HCT116 (cell line): ENCODE measurements at regions not wholly inside any gene's neighbourhood (a gene's known extent, or its start where the extent isn't known, plus 50 kb on each side); places are given as distances from the start of the nearest gene placed in this dataset.

Experiments used
- ATAC-seq: fragments of 200-7000 bp; cut with Tn5 transposase; 2 replicates; pipeline ENCODE4 v1.9.1; 2020; ENCODE audit warnings: mild to moderate bottlenecking, moderate library complexity
- BruUV-seq: library from RNA; stranded (reverse); fragments of 400-500 nt; replicated peaks from 2 replicates; lab custom pipeline; 2021; lab: Mats Ljungman, UMichigan
- CTCF ChIA-PET: fragments of 300-600 bp; sonication (Branson Sonifier 250); formaldehyde crosslinking; loops from one replicate; lab custom pipeline; 2021; ENCODE audit warnings: antibody characterized with exemption; lab: Charles Lee
- POLR2A ChIA-PET: fragments of 300-600, 350-600 bp; sonication (Branson Sonifier 250); formaldehyde crosslinking; loops from one replicate; lab custom pipeline; 2021; ENCODE audit warnings: antibody characterized with exemption; lab: Charles Lee
- RAD21 ChIA-PET, 2 experiments: fragments of 300-600 bp; sonication (Branson Sonifier 250); formaldehyde crosslinking; loops; one replicate each; lab custom pipeline; 2023; ENCODE audit warnings: low total read pairs in 2 of 2; ENCODE audit not compliant: uncharacterized antibody in 2 of 2, unreplicated experiment in 2 of 2, low non-redundant PET in 1 of 2; lab: Charles Lee
- DNase-seq: peaks from one replicate; pipeline ENCODE4 v3.0.0-alpha.2; 2010; ENCODE audit warnings: low read depth, low spot score
- H2AFZ ChIP-seq: fragments of 200-600 bp; shearing (Covaris generic), sonication (generic); 2 replicates; pipeline ENCODE4 v1.6.1; 2017; ENCODE audit warnings: low read depth, mixed run types, mixed read lengths, antibody characterized with exemption, low read length; ENCODE audit not compliant: poor library complexity, severe bottlenecking
- H3K27ac ChIP-seq: 2 replicates; pipeline ENCODE4 v1.5.1; 2012; ENCODE audit warnings: low read depth, low read length
- H3K27me3 ChIP-seq: fragments of 200-600 bp; sonication (generic); 2 replicates; pipeline ENCODE4 v1.6.1; 2016; ENCODE audit warnings: mixed run types, low read length, mixed read lengths; ENCODE audit not compliant: insufficient read depth
- H3K36me3 ChIP-seq, 2 experiments: fragments of 200-500 bp in 1 of 2; fragments of 200-600 bp in 1 of 2; sonication (Bioruptor generic) in 1 of 2; sonication (generic) in 1 of 2; 2 replicates each; pipeline versions ENCODE4 v1.5.1 to v1.6.1; 2014 to 2016; ENCODE audit warnings: low read length in 2 of 2, inconsistent platforms in 1 of 2, mixed read lengths in 1 of 2, mixed run types in 1 of 2; ENCODE audit not compliant: insufficient read depth in 2 of 2, control insufficient read depth in 1 of 2
- H3K4me1 ChIP-seq, 2 experiments: fragments of 200-600 bp in 1 of 2; sonication (generic) in 1 of 2; 2 replicates each; pipeline versions ENCODE4 v1.5.1 to v1.6.1; 2012 to 2017; ENCODE audit warnings: low read length in 2 of 2, inconsistent platforms in 1 of 2, mild to moderate bottlenecking in 1 of 2, mixed read lengths in 1 of 2, mixed run types in 1 of 2, moderate library complexity in 1 of 2; ENCODE audit not compliant: insufficient read depth in 2 of 2, control insufficient read depth in 1 of 2
- H3K4me2 ChIP-seq: fragments of 200-600 bp; sonication (generic); 2 replicates; pipeline ENCODE4 v1.6.1; 2017; ENCODE audit warnings: mixed run types, low read length, mixed read lengths
- H3K4me3 ChIP-seq, 2 experiments: fragments of 200-600 bp in 1 of 2; sonication (generic) in 1 of 2; replicated peaks in 1 of 2; 2 replicates each; pipeline ENCODE4 v1.5.1; 2011 to 2016; ENCODE audit warnings: low read length in 2 of 2, control low read depth in 1 of 2, low read depth in 1 of 2, mild to moderate bottlenecking in 1 of 2, mixed read lengths in 1 of 2, mixed run types in 1 of 2
- H3K79me2 ChIP-seq: fragments of 200-600 bp; sonication (generic); 2 replicates; pipeline ENCODE4 v1.6.1; 2017; ENCODE audit warnings: mild to moderate bottlenecking, mixed run types, low read length, moderate library complexity, mixed read lengths; ENCODE audit not compliant: insufficient read depth
- H3K9ac ChIP-seq: fragments of 200-600 bp; sonication (generic); 2 replicates; pipeline ENCODE4 v1.6.1; 2016; ENCODE audit warnings: low read length, mixed read lengths
- H3K9me2 ChIP-seq: fragments of 200-600 bp; sonication (generic), shearing (Covaris generic); 2 replicates; pipeline ENCODE4 v1.6.1; 2017; ENCODE audit warnings: mixed run types, mild to moderate bottlenecking, moderate library complexity; ENCODE audit not compliant: insufficient read depth
- H3K9me3 ChIP-seq, 2 experiments: fragments of 200-500 bp in 1 of 2; fragments of 200-600 bp in 1 of 2; sonication (Bioruptor generic) in 1 of 2; sonication (generic) in 1 of 2; 2 replicates each; pipeline ENCODE4 v1.6.1; 2014 to 2017; ENCODE audit warnings: low read length in 2 of 2, mixed read lengths in 2 of 2, inconsistent platforms in 1 of 2, low read depth in 1 of 2, mild to moderate bottlenecking in 1 of 2, mixed run types in 1 of 2, moderate library complexity in 1 of 2; ENCODE audit not compliant: control insufficient read depth in 1 of 2, insufficient read depth in 1 of 2
- H4K20me1 ChIP-seq: fragments of 200-600 bp; sonication (generic), shearing (Covaris generic); 2 replicates; pipeline ENCODE4 v1.6.1; 2017; ENCODE audit warnings: mixed run types, mild to moderate bottlenecking, moderate library complexity; ENCODE audit not compliant: insufficient read depth
- CBX3 ChIP-seq: IDR thresholded peaks from 2 replicates; pipeline ENCODE4 v1.6.1; 2012; ENCODE audit warnings: low read depth
- CEBPB ChIP-seq: IDR thresholded peaks from 2 replicates; pipeline ENCODE4 v1.6.1; 2012; ENCODE audit warnings: low read depth
- EGR1 ChIP-seq: IDR thresholded peaks from 2 replicates; pipeline ENCODE4 v1.6.1; 2012; ENCODE audit warnings: low read depth
- ELF1 ChIP-seq: IDR thresholded peaks from 2 replicates; pipeline ENCODE4 v1.6.1; 2012; ENCODE audit warnings: low read depth, borderline replicate concordance
- EZH2 ChIP-seq: fragments of 200-600 bp; sonication (generic); IDR thresholded peaks from 2 replicates; pipeline ENCODE4 v1.6.1; 2017; ENCODE audit warnings: antibody characterized with exemption, mixed run types
- FOSL1 ChIP-seq: IDR thresholded peaks from 2 replicates; pipeline ENCODE4 v1.6.1; 2012; ENCODE audit warnings: low read depth
- JUND ChIP-seq: IDR thresholded peaks from 2 replicates; pipeline ENCODE4 v1.6.1; 2012
- MAX ChIP-seq: IDR thresholded peaks from 2 replicates; pipeline ENCODE4 v1.6.1; 2012
- POLR2A ChIP-seq: IDR thresholded peaks from 2 replicates; pipeline ENCODE4 v1.7.0; 2011; ENCODE audit warnings: borderline replicate concordance; ENCODE audit not compliant: insufficient read depth, insufficient read length; ENCODE audit errors: extremely low read depth
- RAD21 ChIP-seq: IDR thresholded peaks from 2 replicates; pipeline ENCODE4 v1.6.1; 2012; ENCODE audit warnings: low read depth, mild to moderate bottlenecking
- SIN3A ChIP-seq: IDR thresholded peaks from 2 replicates; pipeline ENCODE4 v1.6.1; 2012; ENCODE audit warnings: low read depth
- SRF ChIP-seq: IDR thresholded peaks from 2 replicates; pipeline ENCODE4 v1.6.1; 2012; ENCODE audit warnings: low read depth
- TCF7L2 ChIP-seq: IDR thresholded peaks from 2 replicates; pipeline ENCODE4 v1.7.0; 2011; ENCODE audit warnings: borderline replicate concordance, inconsistent platforms; ENCODE audit not compliant: insufficient read depth, insufficient read length; ENCODE audit errors: extremely low read depth
- YY1 ChIP-seq: IDR thresholded peaks from 2 replicates; pipeline ENCODE4 v1.6.1; 2011; ENCODE audit warnings: low read length, low read depth, moderate library complexity, mild to moderate bottlenecking; ENCODE audit not compliant: insufficient replicate concordance; ENCODE audit errors: extremely low read depth
- ZNF274 ChIP-seq: fragments of 200-500 bp; sonication (Bioruptor generic); IDR thresholded peaks from 2 replicates; pipeline ENCODE4 v1.6.1; 2014; ENCODE audit warnings: mild to moderate bottlenecking, low read depth, low read length, inconsistent platforms
- intact Hi-C: fragments of 100-400 bp; cut with micrococcal nuclease; formaldehyde crosslinking; loops from 2 replicates; pipeline ENCODE4 v1.10.0; 2022
- TF ChIP-seq, protein P1 (sequence below): IDR thresholded peaks from 2 replicates; pipeline ENCODE4 v1.6.1; 2012
- TF ChIP-seq, protein P2 (sequence below), 3 experiments: fragments of 200-600 bp in 1 of 3; sonication (generic) in 1 of 3; IDR thresholded peaks in 2 of 3; conservative IDR thresholded peaks in 1 of 3; 2 replicates each; pipeline ENCODE4 v1.5.1; 2012 to 2017; ENCODE audit warnings: low read depth in 2 of 3, low read length in 2 of 3, antibody characterized with exemption in 1 of 3, borderline replicate concordance in 1 of 3, control low read depth in 1 of 3, mild to moderate bottlenecking in 1 of 3, mixed read lengths in 1 of 3, mixed run types in 1 of 3, moderate library complexity in 1 of 3; ENCODE audit not compliant: insufficient read depth in 1 of 3

DNA sequence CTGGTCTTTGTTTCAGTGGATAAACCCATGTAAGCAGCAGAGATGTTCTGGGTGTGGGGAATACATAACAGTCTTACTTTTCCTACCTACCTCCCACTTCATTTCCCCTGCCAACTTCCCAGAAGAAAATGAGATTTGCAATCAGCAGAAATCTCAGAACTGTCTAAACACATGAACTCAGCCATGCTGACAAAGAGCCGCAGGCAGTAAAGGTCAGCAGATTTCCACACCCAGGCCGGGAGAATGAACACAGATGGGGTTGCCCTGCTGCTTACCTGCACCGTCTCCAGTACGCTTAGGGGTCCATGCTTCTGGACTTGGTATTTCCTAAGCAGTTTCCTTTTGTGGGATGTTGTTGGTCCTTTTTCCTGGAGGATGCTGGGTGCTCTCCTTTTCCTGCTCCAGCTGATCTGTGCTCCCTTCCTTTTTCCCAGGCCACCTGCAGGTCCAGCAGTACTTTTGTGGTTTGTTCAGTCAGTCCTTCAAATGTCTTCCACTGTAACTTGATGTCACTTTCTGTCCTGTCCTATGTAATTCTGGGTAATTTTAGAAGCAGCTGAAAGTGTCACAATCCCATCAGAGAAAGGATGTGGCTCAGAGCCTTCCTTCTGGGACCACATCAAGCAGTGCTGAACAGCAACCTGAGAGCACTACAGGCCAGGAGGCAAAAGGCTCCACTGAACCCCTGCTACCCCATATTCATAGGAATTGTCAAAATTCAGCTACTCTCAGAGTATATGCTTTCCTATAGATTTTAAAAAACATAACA, 129.0 kb downstream of the CEP57L1 start:
- no peaks in the 10 kb centered on the region for H3K9me2 ChIP-seq
- BruUV-seq: no TSS peak
- RAD21 ChIA-PET: no interaction called here
- H3K4me1 ChIP-seq: no peaks in the 10 kb centered on the region
- no peaks in the 10 kb centered on the region for H3K36me3 ChIP-seq
- no peak overlapping the region for H3K9ac ChIP-seq
- no peak overlapping the region for H3K27ac ChIP-seq
- H3K9me3 ChIP-seq: no peaks in the 10 kb centered on the region
- no peak overlapping the region for H3K4me3 ChIP-seq
- intact Hi-C loops: no loop called here
- no peak overlapping the region for H2AFZ ChIP-seq
- no peaks in the 10 kb centered on the region for H4K20me1 ChIP-seq
- DNase-seq: no peak
- no peak overlapping the region for H3K4me2 ChIP-seq
- H3K79me2 ChIP-seq: no peaks in the 10 kb centered on the region
- ATAC-seq: no peak
- POLR2A ChIA-PET: no interaction called here
- CTCF ChIA-PET: no interaction called here
- H3K27me3 ChIP-seq: no peaks in the 10 kb centered on the region
- TF ChIP-seq RAD21 (no peak), EZH2 (no peak), CBX3 (no peak), TCF7L2 (no peak), JUND (no peak), ELF1 (no peak), MAX (no peak), SIN3A (no peak), POLR2A (no peak), SRF (no peak), EGR1 (no peak), ZNF274 (no peak), YY1 (no peak), CEBPB (no peak), FOSL1 (no peak)
- TF ChIP-seq, protein P1, sequence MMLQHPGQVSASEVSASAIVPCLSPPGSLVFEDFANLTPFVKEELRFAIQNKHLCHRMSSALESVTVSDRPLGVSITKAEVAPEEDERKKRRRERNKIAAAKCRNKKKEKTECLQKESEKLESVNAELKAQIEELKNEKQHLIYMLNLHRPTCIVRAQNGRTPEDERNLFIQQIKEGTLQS: no peak
- TF ChIP-seq, protein P2, sequence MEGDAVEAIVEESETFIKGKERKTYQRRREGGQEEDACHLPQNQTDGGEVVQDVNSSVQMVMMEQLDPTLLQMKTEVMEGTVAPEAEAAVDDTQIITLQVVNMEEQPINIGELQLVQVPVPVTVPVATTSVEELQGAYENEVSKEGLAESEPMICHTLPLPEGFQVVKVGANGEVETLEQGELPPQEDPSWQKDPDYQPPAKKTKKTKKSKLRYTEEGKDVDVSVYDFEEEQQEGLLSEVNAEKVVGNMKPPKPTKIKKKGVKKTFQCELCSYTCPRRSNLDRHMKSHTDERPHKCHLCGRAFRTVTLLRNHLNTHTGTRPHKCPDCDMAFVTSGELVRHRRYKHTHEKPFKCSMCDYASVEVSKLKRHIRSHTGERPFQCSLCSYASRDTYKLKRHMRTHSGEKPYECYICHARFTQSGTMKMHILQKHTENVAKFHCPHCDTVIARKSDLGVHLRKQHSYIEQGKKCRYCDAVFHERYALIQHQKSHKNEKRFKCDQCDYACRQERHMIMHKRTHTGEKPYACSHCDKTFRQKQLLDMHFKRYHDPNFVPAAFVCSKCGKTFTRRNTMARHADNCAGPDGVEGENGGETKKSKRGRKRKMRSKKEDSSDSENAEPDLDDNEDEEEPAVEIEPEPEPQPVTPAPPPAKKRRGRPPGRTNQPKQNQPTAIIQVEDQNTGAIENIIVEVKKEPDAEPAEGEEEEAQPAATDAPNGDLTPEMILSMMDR (IDR thresholded peaks at IDR 0.05 in 2 of 3, conservative IDR thresholded peaks at IDR 0.05 in 1 of 3; ENCODE audit: borderline replicate concordance in 1 of 3, insufficient read depth in 1 of 3, low read depth in 2 of 3, low read length in 2 of 3): no peak
